DMS 273 (cell line): ENCODE measurements at regions not wholly inside any gene's neighbourhood (a gene's known extent, or its start where the extent isn't known, plus 50 kb on each side); places are given as distances from the start of the nearest gene placed in this dataset.

Experiments
- DNase-seq: peaks from one replicate; lab custom pipeline; 2025; ENCODE audit not compliant: unreplicated experiment; lab: John Stamatoyannopoulos, UW

DNA sequence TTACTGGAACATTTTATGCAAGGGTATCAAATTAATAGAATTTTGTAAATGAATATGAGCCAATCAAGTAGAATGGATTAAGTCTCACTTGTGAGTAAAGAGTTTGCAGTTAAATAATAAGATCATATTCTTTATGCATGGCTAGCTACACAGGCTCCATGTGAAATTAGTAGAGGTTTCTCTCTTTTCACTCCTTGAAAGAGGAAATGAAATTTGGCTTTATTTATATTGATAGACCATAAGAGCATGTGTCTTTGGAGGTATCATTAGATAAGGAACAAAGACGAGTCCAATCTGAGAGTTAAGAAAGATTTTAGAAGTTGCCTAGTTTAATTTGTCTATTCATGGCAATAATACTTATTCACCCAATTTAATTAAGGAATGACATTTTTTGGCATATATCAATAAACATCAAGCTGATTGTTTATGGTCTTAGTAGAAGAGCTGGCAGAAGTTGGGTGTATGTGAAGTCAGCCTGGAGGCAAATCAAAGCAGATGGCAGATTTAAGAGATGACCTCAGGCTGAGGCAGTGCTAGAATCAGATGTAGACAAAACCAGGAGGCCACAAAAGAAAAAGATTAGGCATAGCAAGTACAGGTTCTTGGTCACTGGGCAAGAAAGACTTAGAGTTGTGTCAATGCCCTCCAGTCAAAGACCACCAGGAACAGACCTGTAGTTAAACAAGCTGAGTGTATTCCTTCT is 406.5 kb upstream of the ARHGEF26 start:
- DNase-seq: no peak

DNA sequence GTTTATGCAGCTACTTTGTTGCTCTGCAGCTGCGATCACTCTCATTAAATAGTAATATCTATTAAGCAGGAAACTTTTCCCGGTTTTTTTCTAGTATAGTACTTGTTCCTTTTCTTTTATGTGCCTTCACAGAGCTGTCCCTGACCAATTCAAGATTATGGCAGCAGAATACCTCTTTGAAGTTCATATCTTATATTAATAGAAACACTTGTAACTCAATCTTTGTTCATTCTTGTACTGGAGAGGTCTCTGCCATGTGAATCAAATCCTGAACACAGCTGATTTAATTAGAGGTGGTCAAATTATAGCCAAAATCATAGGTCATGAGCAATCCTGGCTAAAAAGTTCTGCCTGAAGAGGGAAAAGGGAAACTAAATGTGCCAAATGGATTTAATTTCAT is 399.0 kb upstream of the ARHGEF26 start:
- no peak for DNase-seq

DNA sequence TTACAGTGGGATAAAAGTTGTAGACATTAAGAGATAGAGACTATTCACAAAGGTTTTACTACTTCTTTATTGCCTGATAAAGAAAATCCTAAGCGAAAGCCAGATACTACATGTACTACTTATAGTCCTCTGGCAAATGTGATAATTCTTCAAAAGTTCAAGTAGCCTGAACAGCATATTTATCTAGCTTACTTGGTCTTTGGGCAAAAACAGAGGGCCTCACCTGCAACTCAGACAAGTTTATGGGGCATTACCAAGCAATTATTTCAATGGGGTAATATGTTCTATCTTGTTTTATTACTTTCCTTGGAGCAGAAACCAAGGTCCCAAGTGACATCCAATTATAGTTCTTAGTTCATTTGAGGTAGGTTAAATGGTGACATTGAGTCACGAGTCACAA is 390.1 kb upstream of the ARHGEF26 start:
- no peak for DNase-seq

DNA sequence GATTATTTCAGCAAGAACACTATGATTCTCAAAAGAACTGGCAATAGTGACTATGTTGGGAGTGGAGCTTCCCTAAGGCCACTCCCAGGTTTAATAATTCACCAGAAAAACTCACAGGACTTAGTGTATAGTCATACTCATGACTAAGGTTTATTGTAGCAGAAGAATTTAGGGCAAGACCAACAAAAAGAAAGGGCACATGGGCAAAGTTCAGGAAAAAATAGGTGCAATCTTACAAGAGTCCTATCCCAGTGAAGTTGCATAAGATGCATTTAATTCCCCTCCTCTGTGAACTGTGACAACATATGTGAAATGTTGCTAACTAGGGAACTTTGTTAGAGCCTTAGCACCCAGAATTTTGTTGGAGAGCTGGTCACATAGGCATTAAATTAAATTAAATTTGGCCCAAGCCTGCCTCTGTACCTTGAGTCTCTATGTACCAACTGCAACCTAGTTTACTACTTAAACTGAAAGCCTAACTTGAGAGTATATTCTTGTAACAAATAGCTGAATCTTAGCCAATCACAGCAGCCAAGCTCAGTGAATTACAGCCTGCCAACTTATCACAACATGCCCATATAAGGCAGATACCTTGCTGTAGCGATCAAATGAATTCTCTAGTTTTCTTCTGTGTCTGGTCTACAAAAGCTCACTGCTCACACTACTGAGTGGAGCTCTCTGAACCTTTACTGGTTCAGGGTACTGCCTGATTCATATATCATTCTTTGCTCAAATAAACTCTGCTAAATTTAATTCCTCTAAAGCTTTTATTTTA is 386.2 kb upstream of the ARHGEF26 start:
- no peak for DNase-seq

DNA sequence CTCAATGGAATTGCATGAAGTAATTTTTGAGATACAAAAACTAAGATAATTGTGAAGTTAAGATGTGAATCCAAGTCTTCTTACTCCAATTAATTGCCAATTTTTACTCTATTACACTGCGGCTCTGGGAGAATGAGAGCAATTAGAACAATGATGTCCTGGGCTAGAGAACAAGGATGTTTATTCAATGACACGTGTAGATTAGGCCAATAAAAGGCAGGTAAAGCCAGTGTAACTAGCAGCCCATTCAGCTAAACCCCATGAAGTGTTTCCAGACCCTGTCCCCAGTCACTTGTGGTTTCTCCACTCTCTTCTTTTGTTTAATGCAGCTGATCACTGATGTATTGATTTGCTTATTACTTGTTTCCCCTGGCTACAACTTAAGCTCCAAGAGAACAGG is 381.1 kb upstream of the ARHGEF26 start:
- no peak for DNase-seq

DNA sequence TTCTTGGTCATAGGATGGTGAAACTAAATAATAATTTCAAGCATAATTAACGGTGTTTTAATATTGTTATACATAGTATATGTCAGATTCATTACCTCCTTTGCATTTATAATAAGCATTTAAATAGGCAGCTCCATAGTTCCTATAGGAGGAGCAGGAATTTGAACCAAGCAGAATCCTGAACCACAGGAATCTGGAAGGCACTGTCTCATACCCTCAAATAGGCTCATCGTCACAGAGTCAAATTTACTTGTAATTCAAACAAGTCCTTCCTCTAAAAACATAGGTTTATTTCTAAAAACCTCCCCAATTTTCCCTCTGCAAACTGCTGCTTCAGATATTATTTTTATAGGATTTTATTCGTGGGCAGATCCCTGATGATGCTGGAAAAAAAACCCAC is 376.3 kb upstream of the ARHGEF26 start:
- DNase-seq: no peak

DNA sequence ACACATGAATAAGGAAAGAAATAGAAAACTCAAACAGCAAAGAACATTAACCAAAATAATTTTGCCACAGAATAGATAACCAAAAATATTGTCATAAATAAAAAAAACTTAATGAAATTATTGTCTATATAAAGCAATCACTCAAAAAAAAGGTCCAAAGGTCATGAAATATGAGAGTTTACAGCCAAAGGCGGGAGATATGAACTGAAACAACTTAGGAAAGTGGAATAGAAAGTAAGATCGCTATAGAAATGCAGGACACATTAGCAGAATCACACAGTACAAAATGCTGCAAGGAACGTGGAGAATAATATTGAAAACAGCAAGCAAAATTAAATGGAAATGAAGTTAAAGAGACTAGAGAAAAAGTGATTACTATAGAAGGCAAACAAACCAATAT is 375.0 kb upstream of the ARHGEF26 start:
- DNase-seq: no peak

DNA sequence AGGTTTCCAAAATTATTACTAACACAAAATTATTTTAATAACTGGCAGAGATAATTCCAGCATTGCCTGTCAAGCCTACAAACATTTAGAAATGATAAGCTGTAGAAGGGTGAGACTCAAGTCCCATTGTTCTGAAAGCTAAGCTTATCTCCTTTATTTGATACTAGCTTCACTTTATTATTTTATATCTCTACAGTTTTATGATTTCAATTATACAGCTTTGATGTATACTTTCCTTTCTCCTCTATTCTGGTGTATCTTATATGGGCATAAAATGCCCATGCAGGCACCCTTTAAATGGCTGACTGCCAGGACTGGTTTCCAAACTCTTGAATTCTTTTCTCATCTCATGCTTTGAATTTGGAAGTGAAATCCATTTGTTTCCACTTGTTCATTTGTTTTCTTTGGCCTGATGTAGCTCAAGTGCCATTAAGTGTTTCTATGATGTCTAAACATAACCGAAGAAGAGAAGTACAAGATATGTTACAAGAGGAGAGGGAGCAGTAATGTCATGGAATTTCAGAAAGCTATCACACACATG is 372.1 kb upstream of the ARHGEF26 start:
- DNase-seq: no peak

DNA sequence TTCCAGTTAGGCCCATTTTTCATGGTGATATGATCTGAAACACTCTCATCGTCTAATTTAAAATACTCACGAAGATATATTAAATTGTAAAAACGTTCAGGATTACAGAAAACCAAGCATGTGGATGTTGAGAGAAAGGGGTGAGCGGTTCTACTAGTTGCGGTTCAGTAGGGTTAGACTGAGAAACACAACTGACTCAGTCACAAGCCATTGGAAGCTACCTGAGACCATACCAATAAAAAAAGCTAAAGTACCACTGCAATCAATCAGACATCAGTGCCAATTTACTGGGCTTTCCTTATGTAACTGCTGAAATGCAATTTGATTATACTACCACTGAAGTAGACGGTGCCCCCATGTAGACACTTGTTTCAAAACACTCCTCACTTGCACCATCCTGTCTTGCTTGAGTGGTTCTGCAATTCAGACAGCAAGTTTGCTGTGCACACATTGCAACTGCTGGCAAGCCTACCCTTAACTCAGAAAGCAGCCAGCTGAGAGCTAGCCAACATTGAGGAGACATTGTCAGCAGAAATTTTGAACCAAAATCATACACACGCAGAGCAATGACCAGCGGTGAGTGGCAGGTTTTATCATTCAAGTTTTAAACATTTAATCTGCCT is 368.7 kb upstream of the ARHGEF26 start:
- no peak for DNase-seq

DNA sequence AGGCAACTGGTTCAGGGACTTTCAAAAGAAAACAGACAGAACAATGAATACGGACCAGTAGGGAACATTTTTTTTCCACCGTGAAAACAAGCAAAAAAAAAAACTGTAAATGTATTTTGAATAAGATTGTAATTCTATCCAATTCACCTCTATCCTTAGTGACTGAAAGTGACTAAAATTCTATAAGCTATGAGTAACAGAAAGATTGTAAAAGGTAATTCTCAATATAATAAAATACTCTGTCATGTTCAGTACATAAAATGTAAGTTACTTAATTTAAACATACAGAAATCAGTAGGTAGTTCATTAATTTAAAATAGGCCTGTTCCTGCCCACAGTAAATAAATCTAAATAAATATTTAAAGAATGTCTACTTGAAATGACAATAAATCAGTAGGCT is 368.2 kb upstream of the ARHGEF26 start:
- DNase-seq: no peak

DNA sequence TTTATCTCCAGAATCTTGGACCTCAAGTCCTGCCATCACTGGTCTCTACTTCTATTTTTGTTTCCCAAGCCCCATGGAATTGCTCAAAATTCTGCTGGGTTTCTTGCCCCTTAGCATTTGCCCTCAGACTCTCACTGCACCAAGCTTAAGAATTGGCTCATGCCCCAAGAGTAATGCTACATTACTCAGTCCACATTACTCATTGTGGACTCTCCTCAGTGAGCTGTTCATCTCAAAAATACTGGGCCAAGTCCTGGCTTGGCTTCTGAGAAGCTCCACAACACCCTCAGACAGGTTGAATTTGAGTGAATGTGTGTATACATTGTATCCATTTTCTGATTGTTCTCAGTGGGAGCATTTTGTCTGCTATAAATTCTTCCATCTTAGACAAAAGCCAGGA is 364.4 kb upstream of the ARHGEF26 start:
- no peak for DNase-seq

DNA sequence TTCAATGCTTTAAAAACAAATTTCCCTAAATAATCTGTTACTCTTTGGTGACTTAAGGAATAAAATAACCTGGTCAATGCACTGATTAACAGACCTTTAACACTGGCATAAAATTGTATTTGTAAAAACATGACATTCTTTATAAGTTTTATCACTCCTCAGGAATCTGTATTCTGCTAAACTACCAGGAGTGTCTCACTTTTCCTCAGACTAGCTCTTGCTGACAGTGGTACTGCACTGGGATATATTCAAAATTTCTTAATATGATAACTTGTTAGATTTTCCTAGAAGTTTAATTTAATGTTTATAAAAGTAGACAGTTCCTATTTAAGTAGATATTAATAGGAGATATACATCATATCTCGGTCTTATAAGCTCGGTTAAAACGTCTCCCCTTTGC is 363.4 kb upstream of the ARHGEF26 start:
- DNase-seq: no peak

DNA sequence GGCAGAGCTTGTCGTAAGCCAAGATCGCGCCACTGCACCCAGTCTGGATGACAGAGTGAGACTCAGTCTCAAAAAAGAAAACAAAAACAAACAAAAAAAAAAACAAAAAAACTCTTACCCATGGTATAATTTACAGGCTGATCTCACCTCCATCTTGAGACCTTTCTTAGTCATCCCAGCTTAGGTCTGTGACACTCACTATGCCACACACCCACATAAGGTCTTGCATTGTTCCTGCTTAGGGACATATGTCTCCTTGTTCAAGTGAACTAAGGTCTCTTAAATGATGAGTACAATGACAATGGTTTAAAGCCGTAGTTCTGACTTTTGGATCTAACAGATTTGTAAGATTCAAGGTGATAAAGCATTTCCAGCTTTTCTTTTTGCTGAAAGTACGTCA is 360.2 kb upstream of the ARHGEF26 start:
- no peak for DNase-seq

DNA sequence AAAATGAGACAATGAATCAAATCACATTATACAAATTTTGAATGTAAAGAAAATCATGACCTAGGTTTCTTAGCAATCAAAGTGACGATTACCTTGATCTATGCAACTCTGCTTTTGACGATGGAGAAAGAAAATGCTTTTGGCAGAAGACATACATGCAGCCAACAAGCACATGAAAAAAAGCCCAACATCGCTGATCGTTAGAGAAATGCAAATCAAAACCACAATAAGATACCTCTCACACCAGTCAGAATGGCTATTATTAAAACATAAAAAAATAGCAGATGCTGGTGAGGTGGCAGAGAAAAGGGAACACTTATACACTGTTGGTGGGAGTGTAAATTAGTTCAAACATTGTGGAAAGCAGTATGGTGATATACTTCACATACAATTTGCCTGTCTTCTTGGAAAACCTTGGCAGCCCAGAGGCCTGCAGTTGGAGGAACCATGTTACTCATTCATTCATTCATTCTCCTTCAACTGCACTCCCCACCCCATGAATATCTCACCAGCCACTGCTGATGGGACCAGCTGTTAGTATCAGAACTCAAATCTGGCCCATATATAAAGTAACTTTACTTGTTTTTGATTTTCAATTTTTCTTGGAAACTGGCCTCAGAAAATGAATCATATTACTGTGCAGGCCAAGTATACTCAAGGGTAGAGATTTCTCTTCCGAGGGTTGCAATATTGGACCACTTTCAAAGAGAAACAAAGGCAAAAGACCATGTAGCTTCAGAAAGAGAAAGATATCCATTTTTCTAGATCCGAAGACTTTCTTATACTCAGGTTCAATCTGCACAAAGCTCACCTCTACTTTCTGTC is 358.6 kb upstream of the ARHGEF26 start:
- no peak for DNase-seq

DNA sequence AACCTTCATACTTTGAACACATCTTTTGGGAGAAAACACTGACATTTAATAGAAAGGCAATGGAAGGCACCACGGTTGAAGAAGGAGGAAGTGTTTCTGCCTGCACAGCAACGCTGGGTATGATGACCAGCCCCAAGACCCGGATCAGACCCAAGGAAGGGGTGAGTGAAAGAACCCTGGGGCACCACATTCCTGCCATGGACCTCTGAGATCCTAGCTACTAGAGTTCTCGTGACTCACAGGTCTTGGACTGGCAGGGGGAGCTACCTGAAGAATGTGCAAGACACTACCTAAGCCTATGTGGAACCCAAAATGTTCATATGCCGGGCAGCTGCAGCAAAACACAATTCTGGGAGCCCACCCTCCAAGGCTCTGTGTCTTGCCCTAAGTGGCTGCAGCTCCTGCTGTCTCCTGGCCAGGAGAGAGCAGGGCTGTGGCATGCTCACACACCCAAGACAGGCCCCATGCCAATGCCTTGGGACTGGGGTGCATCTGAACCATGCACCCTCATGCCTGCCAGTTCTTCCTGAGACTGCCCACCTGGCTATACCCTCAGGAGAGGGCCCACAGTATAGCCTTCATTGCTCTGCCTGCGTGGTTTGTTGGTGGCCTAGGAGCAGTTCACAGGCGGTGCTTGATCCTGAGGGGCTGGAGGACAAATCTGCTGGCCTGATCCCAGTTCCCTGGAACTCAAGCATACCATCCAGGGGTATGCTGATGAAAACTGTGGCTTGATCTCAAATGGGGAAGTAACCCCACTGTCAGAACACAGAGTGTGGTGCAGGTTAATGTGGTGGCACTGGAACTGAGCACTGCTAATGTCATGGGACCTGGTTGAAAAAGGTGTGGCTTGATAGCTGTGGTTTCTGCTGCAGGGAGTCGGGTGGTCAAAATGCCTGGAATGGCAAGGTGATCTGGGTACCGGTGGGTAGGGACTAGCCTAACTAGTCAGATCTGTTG is 353.3 kb upstream of the ARHGEF26 start:
- DNase-seq: no peak

DNA sequence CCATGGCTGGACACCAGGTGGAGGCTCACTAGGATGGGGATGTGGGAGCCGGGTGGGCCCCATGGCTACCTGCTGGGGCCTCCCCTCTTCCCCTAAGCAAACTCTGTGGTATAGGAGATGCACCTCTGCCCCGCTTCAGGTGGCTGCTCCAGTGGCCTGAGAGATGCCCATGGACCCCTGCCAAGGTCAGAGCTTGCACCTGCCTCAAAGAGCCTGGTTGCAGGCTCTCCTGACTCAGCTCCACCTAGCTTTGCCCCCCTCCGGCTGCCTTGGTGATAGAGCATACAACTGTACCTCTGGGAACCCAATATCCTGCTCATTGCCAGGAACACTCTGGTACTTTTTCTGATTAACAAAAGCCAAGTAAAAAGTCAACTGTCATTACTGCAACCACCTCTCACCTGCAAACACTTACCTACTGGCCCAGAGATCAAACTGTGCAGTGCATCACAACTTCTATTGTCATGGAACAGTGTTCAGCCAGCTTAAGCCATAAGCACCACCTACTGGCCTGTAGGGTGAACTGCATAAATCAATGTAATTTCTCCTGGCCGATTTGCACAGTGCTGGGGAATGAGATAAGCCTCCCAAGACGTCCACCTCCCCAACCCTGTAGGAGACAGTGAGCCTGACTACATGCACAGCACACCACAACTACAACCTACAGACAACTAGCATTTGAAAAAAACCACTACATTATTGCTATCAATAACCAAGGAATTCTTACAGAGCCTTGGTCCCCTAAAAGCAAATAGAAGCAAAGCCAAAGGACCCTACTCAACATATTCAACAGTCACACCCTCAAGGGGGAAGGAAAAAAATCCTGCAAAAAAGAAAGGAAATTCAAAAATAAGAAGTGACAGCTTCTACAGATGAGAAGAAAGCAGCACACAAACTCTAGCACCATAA is 352.4 kb upstream of the ARHGEF26 start:
- DNase-seq: peak; percentile 68

DNA sequence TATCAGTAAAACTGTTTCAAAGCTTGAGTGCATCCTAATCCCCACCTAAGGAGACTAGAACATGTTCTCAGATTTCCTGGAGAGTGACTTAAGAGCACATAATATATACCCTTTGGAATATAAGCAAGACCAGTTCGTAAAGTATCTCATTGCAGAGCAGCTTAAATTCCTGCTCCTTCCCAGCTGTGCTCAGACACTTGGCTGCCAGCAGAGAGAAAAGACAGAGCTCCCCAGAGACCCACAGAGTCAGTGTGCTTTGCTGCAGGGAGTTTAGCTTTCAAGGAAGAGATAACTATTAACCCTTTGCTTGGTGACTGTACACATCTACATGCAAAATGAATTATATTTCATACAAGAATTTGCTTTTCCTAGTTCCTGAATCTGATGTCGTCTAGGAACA is 338.1 kb upstream of the ARHGEF26 start:
- DNase-seq: no peak

DNA sequence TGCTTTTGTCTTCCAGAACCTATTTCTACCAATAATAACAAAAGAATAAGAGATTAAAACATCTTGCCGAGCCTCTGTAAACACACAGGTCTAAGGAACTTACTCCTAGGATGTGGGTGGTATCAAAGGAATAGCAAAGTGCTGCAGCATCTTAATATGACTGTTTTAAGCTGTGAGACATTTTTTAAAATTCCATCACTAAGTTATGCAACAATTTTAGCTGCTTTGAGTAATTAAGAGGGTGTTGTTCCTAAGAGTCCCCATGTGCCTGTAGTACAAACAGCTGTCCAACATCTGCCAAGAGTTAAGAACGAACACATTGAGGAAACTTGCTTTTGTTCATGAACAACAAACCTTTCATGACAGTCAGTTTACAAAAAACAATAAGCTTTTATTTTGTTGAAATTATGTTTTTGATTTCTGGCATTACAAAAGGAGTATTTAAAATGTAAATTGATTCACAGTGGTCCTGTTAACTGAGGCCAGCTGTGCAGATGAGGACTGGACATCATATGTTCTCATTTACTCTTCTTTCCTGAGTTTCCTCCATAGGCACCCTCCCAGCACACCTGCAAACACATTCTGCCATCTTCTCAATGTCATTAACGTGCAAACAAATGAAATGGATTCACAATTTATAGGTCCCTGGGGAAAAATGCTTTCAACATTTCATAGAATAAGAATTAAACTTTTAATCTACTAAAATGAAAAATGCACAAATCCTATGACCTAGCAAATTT is 337.3 kb upstream of the ARHGEF26 start:
- no peak for DNase-seq
